ENCODE measurements at regions not wholly inside any gene's neighbourhood (a gene's known extent, or its start where the extent isn't known, plus 50 kb on each side); places are given as distances from the start of the nearest gene placed in this dataset.
"Not testable (repeated sequence)": the region's sequence is repeated elsewhere in the genome, so short reads cannot be mapped to it uniquely, and the experiment has no call there.

DNA sequence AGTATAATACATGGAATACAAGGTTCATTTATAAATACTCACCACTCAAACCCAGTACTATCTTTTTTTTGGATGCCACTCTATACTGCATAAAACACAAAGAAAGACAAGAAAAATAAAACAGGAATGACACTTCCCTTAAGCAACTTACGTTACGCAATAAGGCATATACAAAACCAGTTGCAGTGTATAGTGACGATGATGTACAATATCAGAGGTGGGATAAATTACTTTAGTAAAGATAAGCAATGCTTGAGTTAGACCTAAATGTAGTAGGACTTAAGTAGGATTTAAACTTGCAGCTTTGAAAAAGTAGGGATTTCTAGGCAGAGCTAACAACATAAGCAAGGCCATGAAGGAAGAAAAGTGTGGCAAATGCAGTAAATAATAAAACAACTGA is 374.9 kb downstream of the SPRY2 start:
- FAIRE-seq, result no peak

DNA sequence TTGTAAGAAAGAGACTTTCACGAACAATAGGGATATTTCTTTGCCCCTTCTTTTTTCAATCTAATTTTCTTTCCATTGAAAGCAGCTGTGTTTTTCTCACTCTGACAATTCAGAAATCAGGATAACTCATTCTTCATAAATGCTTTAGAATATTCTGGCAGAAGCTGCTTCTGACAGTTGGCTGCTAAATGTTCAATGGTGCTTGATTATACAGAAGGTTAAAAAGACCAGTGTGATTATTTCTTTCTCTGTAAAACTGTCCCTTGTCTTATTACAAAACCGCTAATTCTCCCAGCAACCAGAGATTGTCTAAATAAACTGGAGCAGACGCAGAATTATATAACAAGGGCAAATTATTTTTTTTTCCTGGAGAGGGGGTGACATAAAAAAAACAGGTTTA is 394.4 kb downstream of the SPRY2 start:
- FAIRE-seq, result no peak

DNA sequence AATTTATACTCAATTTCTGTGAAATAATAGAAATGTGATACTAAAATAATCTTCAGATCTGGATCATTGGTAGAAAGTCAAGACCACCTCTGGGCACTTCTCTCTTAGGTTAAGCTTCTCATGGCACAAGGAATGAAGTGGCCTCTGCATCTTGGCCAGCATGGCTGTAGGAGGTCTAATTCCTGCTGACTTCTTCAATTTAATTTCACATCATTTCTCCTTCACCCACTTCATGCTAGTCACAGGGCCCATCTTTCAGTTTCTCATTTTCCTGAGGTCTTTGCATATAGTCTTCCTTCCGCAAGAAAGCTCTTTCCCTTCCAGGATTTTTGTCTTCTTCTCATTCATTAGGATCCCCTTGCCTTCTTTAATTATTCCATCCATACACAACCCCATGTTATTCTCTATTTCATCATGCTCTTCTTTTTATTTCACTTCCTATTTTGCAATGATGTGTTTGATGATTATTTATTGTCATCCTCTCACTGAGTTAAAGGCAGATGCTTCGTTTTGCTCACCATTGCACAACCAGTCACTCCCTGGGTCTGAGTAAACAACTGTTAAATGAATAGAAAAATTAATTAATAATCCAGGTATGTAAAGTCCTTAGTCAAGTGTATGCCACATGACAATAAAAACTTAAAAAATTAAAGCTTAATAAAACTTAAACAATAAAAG is 397.4 kb downstream of the SPRY2 start:
- no peak for FAIRE-seq

DNA sequence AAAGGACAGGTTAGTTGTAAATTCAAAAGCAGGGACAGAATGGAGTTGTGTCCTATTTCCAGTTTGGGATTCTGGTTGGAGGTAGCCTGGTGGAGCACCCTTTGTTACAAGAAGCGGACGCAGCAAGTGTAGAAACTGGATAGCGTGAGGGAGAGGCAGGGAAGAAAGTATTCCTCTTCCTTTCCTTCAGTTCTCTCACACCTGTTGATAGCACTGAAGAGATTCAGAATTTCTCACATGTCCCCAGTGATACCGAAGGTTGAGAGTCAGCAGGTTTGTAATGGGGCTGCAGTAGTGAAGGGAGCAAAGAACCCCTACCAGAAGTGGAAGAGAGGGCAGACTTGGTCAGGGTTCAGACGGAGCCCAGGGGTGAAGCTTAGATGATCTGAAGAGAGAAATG is 399.2 kb downstream of the SPRY2 start:
- no peak for FAIRE-seq

DNA sequence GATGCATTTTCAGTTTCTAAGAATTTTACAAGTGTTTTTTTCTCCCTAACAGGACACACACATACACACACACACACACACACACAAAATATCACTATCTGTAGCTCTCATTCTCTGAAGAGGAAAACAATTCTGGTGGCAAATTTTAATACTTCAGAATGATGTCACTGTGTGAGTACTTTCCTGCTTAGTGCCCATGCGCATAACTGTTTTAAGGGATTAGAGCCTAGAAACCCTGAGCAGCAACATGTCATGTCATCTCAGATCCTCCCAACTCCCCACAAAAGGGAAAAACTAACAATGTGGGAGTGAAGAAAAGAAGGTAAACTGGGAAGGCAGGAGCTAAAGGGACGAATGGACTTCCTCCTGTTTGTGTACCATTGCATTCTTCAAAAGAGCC is 401.2 kb downstream of the SPRY2 start:
- no peak for FAIRE-seq

DNA sequence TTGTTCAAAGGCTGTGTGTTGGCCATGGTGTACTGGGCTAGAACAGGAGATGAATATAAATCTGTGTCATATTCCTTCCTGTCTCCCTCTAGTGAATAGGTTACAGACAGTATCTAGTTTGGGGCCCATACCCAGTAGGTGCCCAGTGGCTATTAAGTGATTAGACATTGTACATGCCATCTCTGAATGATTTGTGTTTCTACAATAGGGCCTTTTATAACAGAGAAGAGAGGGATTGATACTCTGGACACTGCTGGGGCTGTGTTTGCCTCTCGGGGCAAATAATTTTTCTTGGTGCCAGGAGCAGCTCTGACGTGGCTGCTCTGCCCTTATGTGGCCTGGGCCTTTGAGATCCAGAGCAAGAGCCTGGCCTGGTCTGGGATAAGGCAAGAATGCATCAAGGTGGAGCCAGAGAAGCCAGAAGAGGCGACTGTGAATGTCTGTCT is 403.1 kb downstream of the SPRY2 start:
- no peak for FAIRE-seq

DNA sequence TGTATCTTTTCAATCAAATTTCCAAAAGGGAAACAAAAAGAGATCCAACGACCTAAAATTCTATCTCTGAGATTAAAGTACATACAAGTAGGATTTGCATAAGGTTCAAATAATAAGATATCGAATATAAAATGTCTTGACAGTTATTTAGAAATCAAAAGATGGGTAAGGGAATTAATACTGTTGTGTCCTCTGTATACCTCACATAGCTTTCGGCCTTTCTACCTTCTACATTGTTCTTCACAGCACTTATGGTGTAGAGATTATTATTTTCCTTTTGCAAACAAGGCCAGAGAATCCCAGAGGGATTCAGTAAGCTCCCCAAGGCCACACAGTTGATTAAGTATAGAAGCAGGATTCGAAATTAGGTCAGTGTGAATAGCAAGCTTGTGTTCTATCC is 403.6 kb downstream of the SPRY2 start:
- FAIRE-seq, result no peak

DNA sequence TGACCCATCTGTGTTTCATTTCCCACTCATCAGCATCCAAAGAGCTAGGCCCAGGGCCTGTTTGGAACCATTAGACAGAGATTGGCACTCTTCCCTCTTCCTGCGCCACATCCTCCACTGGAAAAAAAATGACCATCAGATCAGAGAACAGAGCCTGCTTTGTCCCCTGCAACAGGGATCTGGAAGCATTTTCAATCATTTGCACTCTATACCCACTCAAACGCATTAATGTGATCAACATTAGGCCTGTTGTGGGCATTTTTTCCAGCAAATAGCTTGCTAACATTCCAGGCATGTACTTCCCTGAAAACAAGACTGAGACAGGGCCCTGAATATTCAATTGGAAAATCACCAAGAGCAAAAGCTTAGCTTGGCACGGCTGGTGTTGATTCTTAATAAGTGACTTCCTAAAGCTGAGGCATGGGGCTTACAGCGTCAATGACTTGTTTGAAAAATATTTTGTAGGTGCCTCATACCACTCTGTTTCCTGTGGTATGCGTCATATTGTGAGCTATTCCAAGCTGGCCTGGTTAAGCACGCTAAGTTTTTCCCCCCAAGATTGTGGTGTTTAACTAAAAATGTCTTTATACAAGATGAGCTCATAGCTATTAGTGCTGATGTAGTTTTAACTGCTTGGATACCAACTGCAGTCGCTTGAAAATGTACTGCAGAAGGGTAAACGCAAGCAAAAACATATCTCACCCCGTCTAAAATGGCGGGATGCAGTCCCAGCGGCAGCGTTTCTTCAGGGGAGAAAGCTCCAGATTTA is 404.4 kb downstream of the SPRY2 start:
- peak; percentile 99 for FAIRE-seq

DNA sequence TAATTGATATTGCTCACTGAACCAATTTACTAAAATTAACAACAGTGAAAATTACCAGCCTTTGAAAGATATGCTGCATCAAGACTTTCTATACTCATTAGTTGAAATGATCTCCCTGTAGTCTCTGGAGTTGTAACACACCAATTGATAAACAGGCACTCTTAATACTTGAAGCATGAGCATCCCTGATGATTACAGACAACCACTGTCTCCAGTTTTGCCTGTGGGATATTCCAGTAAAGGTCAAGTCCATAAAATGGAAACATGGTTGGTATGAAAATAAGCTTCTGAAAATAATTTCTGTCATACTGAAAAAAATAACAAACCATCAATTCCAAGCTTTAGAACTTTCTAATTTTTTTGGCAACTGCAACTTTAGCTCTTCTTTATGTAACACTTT is 405.8 kb downstream of the SPRY2 start:
- FAIRE-seq, result no peak

DNA sequence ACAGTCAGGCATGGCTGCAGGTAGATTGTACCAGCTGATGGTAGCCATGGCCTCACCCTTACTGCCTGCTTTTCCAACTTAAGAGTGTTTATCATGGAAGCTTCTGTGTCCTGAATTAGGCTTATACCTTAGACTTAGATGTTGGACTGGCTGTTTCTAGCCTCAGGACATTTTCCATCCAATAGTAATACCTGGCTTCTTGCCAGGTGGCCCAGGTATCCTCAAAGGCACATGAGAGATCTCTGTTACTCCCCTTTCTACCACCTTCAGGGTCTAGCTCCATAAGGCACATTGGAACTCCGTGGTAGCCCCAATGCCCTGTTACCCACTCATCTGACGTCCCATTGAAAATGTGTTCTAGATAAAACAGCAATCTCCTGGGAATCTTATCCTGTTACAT is 407.5 kb downstream of the SPRY2 start:
- FAIRE-seq, result no peak

DNA sequence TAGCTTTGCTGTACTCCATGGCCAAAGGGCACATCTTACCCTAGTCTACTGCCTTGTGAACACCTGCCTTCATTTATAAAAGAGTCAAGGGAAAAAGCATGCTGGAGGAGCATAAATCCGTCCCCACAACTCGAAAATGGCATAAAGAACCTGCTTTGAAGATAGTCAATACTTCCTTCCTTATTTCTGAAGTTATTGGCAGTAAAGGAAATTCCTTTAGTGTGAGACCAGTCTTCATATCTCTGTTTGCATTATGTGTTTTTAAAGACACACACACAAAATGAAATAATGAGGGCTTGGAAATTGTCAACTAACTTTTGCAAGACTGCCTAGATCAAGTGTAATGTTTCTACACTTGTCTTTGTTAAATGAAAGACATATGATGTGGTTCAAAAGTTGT is 408.4 kb downstream of the SPRY2 start:
- FAIRE-seq, result no peak

DNA sequence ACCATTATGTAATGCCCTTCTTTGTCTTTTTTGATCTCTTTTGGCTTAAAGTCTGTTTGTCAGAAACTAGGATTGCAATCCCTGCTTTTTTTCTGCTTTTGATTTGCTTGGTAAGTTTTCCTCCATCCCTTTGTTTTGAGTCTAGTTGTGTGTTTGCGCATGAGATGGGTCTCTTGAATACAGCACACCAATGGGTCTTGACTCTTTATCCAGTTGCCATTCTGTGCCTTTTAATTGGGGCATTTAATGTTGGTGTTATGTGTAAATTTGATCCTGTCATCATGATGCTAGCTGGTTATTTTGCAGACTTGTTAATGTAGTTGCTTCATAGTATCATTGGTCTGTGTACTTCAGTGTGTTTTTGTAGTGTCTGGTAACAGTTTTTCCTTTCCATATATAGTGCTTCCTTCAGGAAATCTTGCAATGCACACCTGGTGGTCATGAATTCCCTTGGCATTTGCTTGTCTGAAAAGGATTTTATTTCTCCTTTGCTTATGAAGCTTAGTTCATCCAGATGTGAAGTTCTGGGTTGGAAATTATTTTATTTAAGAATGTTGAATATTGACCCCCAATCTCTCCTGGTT is 416.9 kb downstream of the SPRY2 start:
- not testable (repeated sequence) for FAIRE-seq

DNA sequence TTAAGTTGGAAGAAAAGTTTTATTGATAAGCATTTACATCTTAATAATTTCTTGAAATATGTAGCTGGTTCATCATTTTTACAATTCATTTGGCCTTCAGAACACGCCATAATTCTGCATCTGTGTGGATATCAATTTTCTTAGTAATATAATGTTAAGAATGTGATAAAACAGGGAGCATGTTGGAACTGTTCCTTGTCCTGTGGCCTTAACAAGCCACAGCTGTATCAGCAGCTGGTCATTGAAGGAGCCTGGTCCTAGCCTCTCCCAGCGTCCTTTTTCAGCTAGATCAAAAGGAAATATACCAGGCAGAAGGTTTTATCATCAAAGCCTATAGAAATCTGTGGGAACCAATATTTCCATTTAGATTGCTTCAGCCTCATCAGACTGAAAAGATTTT is 421.8 kb downstream of the SPRY2 start:
- no peak for FAIRE-seq

DNA sequence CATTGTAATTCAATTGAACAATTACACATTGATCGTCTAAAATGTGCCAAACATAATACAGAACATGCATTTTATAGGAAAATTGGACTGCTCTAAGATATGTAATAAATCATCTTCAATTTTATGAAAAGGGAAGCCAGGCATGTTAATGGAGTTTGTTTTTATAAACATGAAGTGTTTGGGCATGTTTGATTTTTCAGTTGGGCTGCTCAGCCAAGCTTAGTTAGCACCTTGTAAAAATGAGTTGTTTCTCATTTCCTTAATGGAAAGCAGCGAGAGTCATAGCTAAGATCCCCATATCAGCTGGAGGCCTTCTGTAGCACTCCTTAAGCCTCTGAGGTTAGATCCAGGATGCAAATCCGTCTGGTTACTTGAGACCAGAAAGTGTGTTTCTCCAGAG is 422.3 kb downstream of the SPRY2 start:
- peak; percentile 86 for FAIRE-seq

DNA sequence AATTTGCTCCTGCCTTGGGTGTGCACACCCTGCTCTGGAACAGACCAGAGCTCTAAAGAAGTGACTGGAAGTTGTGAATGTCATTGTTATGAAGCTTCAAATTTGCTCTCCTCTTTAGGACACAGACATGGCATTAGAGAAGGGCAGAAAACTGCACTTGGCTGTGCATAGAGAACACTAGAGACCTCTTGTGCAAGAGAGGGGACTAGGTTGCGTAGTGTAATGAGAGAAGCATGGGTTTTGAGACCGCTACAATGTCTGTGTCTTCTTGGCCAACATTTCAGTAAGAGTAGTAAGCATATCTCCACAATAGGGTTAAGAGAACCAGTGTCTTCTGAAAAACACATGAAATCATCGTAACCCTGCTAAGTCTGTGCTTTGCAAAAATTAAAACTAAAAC is 423.3 kb downstream of the SPRY2 start:
- FAIRE-seq, result no peak

DNA sequence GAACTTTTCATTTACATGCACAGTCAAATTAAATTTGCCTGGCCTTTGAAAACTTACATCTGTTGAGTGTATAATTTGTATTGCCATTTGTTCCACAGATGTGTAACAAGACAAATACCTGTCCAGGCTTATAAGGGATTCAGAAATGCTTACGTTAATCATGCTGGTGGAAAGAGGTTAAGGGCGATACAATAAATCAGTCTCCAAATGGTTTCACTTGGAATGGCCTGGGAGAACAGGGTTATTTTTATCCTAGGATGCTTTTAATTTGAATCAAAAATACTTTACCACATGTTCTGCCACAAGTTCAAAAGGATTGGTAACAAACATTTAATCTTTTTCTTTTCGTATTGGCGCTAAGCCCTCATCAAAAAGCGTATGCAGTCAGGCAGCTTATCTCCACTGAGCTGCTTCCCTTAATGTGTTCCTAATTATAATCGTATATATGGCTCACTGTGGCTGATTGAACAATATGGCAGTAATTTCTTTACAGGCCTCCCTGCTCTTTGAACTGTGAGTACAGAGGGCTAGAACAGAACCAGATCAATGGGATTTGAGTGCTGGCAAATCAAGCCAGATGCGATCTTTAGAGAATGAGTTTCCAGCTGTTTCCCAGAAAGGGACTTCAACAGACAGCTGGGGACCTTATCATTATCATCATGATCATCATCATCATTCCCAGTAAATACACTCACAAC is 425.7 kb downstream of the SPRY2 start:
- no peak for FAIRE-seq

DNA sequence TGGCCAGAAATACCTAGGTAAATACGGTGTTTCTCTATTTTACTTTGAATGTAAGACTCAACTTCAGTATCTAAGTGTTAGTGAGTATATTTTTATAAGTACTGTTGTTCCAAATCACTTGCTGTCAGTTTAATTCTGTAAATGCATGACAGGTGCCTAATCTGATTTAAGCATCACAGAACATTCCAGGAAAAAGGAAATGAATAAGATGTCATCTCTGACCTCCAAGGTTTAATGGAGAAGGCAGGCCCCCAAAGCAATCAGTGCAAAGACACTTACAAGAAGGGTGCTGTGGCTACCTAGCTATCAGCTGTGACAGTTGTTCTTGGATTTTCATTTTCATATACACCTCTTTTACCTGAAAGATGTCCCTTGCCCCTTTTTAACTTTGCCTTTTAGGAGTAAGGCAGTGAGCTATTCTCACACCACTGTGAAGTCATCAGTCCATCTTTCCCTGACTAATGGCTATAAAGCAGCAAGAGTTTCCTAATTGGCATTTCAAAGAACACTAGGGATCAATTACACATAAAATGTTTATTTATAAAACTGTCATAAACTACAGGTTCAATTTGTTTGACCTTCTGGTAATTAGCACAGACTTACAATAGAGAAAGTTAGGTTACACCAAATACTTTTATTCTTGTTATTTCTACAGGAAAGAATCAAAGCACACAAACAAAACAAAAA is 427.6 kb downstream of the SPRY2 start:
- FAIRE-seq, result peak; percentile 89

DNA sequence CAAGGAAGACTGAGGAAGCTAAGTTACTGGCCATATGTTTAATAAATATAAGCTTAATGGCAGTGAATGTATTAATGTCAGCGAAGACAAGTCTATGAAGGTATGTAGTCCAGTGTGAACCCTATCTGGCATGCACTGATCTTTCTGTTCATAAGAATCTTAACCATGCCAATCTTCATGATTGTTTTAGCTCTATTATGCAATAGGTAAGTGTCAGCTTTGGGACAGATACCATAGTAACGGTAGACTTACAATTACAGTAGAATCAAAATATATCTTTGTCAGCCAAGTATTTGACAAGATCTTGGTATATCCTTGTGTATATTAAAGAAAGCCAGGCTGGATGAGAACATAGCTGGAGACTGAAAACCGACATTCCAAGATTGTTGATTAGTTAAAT is 428.5 kb downstream of the SPRY2 start:
- no peak for FAIRE-seq

DNA sequence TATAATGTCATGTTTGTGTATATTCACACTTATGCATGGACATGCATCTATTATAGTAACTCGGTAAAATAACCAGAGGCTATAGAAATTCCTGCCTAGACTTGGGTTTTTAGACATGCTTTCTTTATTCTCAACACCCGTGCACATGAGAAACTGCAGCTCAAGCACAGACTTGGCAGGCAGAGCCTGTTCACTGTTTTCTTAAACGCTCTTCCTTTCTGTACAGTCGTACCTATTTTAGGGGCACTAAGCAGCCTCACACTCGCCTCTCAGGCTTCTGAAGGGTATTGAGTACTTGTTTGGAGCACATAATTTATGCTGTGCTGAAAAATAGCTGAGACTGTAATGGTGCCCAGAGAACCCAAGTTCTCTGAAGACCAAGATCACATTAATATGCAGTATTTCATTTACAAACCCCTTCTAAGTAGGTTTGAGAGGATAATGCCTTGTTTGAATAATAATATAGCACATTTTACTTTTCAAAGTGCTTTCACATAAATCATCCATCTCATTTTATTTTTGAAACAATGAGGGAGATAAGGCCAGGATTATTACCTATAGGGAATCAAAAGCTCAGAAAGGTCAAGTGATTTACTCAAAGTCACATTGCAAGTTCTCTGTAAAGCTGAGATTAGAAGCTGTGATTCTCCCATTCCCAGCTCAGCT is 429.9 kb downstream of the SPRY2 start:
- peak; percentile 69 for FAIRE-seq

DNA sequence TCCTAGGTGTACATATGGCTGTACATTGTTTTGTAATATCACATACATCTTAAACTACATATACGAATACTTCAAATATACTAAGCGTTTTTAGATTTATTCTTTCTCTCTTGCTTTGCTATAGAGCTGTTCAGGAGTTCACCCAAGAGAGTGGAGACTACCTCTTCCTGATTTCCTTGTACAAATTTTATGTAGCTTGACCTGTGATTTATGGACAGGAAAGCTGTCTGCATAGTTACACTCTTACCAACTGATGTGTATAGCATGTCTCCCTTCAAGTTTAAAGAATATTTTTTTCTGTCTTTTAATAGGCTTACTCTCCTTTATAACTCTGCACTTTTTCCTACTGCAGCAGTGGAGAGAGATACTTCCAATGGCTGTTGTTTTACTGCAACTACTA is 428.7 kb downstream of the NDFIP2 start:
- no peak for FAIRE-seq

DNA sequence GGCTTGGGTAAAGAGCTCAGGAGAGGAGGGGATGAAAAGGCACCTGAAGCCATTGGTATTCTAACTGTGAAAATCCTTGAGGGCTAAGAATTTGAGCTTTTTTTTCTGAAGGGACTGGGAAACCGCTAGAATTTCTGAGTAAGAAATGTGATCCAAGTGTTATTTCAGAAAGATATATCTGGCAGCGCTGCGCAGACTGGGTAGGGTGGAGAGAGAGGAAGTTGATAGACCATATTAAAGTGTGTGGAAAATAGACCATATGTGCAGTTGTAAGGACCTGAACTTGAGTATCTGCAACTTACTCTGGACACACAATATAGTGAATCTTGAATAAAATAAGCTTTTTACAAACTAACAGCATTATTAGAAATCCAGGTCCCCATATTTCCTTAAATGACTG is 427.4 kb downstream of the NDFIP2 start:
- FAIRE-seq, result no peak

DNA sequence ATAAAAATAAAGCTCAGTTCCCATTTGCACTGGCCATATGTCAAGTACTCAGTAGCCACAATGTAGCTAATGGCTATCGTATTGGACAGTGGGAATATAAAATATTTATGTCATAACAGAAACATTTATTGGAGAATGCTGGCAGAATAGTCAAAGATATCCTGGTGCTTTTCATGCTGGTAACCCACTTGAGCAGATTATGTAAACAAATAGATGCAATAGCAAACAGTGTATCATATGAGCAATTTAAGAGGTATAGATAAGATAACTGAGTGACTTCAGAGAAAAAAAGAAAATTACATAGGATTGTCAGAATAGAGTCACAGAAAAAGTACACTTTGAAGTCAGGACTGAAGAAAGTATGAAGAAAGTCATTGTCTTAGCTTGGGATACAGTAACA is 426.6 kb downstream of the NDFIP2 start:
- FAIRE-seq, result no peak

DNA sequence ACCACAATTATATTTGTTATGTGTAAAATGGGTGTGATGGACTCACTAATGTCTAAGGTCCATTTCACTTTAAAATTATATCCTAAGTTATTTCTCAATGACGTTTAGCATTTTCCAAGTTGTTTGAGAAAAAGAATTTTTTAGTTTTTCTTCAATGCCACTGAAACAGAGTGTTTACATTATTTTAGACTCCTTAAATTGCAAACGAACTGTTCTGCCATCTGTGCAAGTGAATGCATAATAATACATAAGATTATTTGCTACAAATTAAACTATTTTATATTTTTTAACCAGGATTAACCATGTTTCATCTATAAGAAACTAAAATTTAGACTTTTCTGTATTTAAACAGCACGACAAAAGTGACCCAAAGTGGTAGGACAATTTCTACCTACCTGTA is 425.4 kb downstream of the NDFIP2 start:
- no peak for FAIRE-seq
